Activated T-helper 17 cell treated with anti-CD3 and anti-CD28 coated beads, Interleukin-2, amount 50 U/mL, for 72 hours (primary cell): ENCODE measurements at regions not wholly inside any gene's neighbourhood (a gene's known extent, or its start where the extent isn't known, plus 50 kb on each side); places are given as distances from the start of the nearest gene placed in this dataset.

ENCODE experiments used
- ATAC-seq: fragments of 150-1000 bp; cut with Tn5 transposase; replicated peaks from 2 replicates; pipeline ENCODE4 v1.10.0; 2021; ENCODE audit warnings: mild to moderate bottlenecking, moderate library complexity
- H3K27ac Mint-ChIP-seq: one replicate; pipeline ENCODE4 v1.8.0; 2022; ENCODE audit warnings: mixed read lengths
- H3K27me3 Mint-ChIP-seq: one replicate; pipeline ENCODE4 v1.8.0; 2022; ENCODE audit warnings: mixed read lengths
- H3K36me3 Mint-ChIP-seq: one replicate; pipeline ENCODE4 v1.8.0; 2022; ENCODE audit warnings: low read depth, mild to moderate bottlenecking, mixed read lengths
- H3K4me1 Mint-ChIP-seq: one replicate; pipeline ENCODE4 v1.8.0; 2022; ENCODE audit warnings: mixed read lengths
- H3K4me3 Mint-ChIP-seq: one replicate; pipeline ENCODE4 v1.8.0; 2022; ENCODE audit warnings: mild to moderate bottlenecking, mixed read lengths
- H3K9me3 Mint-ChIP-seq: one replicate; pipeline ENCODE4 v1.8.0; 2022; ENCODE audit warnings: mixed read lengths

GRCh38 chr10:108147346-108147745 lies 982.8 kb upstream of the SORCS1 start:
- H3K36me3 Mint-ChIP-seq: no peaks in the 10 kb centered on the region
- H3K4me1 Mint-ChIP-seq: no peaks in the 10 kb centered on the region
- H3K9me3 Mint-ChIP-seq: peaks cover 27% of the 10 kb centered on the region
- ATAC-seq: no peak
- H3K27ac Mint-ChIP-seq: no peak overlapping the region
- no peak overlapping the region for H3K4me3 Mint-ChIP-seq
- H3K27me3 Mint-ChIP-seq: no peaks in the 10 kb centered on the region

DNA sequence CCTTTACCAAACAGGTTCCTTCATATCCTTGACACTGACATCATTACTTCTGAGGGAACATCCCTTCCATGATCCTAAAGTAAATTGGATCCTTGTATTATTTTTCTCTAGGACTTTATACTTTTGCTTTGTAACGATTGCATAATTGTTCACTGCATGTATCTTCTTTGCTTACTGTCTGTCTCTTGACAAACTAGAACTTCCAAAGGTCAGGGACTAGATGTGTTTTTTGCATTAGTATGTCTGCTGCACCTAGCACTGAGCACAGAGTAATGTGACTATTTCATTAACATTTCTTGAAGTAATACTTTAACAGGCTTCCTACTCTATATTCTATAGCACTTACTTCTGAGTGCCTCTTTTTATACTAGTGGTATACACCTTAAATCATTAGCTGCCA lies 976.6 kb upstream of the SORCS1 start:
- peaks cover 8% of the 10 kb centered on the region for H3K9me3 Mint-ChIP-seq
- no peak for ATAC-seq

DNA sequence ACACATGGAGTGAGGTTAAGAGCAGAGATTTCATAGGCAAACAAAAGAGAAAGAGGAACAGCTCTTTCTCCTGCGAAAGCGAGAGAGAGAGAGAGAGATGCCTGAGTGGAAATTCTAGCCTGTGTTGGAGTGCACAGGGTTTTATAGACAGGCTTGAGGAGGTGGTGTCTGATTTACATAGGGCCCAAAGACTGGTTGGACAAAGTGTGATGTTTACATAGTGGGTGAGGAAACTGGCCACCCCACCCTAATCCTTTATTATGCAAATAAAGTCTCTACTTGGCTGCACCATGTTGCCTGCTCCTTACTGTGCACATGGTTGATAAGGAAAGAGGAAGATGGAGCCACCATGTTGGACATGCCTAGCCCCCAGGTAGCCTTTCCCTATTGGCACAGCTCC lies 967.8 kb upstream of the SORCS1 start:
- H3K4me3 Mint-ChIP-seq: no peak overlapping the region
- ATAC-seq: no peak
- no peaks in the 10 kb centered on the region for H3K4me1 Mint-ChIP-seq
- H3K27ac Mint-ChIP-seq: no peak overlapping the region
- H3K27me3 Mint-ChIP-seq: no peaks in the 10 kb centered on the region
- no peaks in the 10 kb centered on the region for H3K36me3 Mint-ChIP-seq
- H3K9me3 Mint-ChIP-seq: peaks cover 10% of the 10 kb centered on the region

More for the DNA sequence above, 976.6 kb upstream of the SORCS1 start:
- no peak overlapping the region for H3K4me3 Mint-ChIP-seq
- no peak overlapping the region for H3K27ac Mint-ChIP-seq
- no peaks in the 10 kb centered on the region for H3K36me3 Mint-ChIP-seq
- H3K27me3 Mint-ChIP-seq: no peaks in the 10 kb centered on the region
- no peaks in the 10 kb centered on the region for H3K4me1 Mint-ChIP-seq

DNA sequence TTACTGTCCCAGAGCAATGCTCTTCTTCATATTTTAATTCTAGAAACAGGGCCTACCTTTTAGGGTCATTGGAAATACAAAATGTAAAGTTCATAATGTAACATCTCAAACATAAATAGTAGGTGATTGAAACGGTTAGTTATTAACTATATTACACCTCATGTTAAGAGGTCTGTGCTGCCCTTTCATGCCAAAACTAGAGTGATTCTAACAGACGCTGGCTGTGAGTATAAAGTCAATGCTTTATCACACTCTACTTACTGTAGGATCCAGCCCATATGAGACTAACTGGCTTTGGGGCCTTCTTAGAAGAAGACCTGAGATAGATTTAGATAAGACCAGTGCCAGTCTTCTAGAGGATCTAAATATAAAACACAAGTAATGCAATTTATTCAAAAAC lies 966.1 kb upstream of the SORCS1 start:
- Mint-ChIP-seq H3K9me3 (peaks cover 6% of the 10 kb centered on the region), H3K4me3 (no peak overlapping the region), H3K36me3 (no peaks in the 10 kb centered on the region), H3K27me3 (no peaks in the 10 kb centered on the region), H3K27ac (no peak overlapping the region), H3K4me1 (no peaks in the 10 kb centered on the region)
- ATAC-seq: no peak

GRCh38 chr10:108112218-108112617 lies 947.7 kb upstream of the SORCS1 start:
- peaks cover 7% of the 10 kb centered on the region for H3K9me3 Mint-ChIP-seq
- ATAC-seq: no peak
- H3K27ac Mint-ChIP-seq: no peak overlapping the region
- H3K4me3 Mint-ChIP-seq: no peak overlapping the region
- H3K27me3 Mint-ChIP-seq: no peaks in the 10 kb centered on the region
- no peaks in the 10 kb centered on the region for H3K36me3 Mint-ChIP-seq
- no peaks in the 10 kb centered on the region for H3K4me1 Mint-ChIP-seq

- Mint-ChIP-seq H3K9me3 (peaks cover 19% of the 10 kb centered on the region), H3K27me3 (no peaks in the 10 kb centered on the region), H3K4me3 (no peak overlapping the region), H3K27ac (no peak overlapping the region), H3K4me1 (no peaks in the 10 kb centered on the region), H3K36me3 (no peaks in the 10 kb centered on the region)
- no peak for ATAC-seq
Observed at GRCh38 chr10:108104551-108105156, 940.1 kb upstream of the SORCS1 start.

GRCh38 chr10:108097258-108097657 lies 932.8 kb upstream of the SORCS1 start:
- no peak overlapping the region for H3K4me3 Mint-ChIP-seq

DNA sequence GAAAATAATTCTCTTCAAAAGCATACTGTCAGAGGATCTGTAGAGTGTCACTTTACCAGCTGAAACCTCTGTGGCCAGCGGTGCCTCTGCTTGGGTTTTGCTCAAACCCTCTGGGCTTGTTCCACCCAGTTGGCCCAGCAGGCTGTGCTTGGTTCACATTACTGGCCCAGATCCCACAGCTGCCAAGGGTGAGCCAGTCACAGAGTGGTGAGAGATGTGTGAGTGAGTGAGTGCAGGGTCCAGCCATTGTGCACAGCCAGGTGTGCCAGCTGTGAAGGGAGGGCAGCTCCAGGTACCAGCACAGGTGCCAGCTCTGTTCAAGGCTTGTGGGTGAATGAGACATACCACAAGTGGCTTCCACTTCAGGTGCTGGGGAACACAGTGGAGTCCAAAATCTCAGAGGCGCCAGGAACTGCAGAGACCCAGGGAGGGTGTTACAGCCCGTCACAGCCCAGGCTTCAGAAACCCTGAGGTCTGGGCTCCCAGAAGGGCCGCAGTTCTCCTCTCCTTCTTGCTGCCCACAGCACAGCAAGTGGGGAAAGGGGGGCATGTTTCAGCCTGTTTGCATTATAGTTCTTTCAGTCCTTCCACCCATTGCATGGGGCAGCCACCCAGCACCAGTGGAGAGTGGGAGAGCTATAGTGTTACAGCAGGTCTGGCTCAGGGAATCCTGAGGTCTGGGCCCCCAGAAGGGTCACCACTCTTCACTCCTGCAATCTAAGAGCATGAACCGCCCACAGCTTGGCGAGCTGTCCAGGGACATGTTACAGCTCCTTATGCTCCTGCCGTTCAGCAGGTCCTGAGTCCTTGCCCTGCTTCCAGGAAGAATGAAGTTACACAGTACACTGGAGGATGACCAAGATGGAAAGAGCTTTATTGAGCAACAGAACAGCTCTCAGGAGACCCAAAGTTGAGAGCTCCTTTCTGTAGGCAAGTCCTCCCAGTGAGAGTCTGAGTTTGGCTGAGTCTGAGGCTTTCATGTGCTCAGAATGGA lies 931.7 kb upstream of the SORCS1 start:
- ATAC-seq: no peak
- Mint-ChIP-seq H3K27ac (no peak overlapping the region), H3K9me3 (peaks cover 18% of the 10 kb centered on the region), H3K36me3 (no peaks in the 10 kb centered on the region), H3K4me1 (no peaks in the 10 kb centered on the region), H3K4me3 (no peak overlapping the region), H3K27me3 (no peaks in the 10 kb centered on the region)

More at GRCh38 chr10:108097258-108097657, 932.8 kb upstream of the SORCS1 start:
- H3K4me1 Mint-ChIP-seq: no peaks in the 10 kb centered on the region
- H3K36me3 Mint-ChIP-seq: no peaks in the 10 kb centered on the region
- H3K27ac Mint-ChIP-seq: no peak overlapping the region
- H3K27me3 Mint-ChIP-seq: no peaks in the 10 kb centered on the region
- no peak for ATAC-seq
- H3K9me3 Mint-ChIP-seq: peaks cover 15% of the 10 kb centered on the region

- no peak overlapping the region for H3K4me3 Mint-ChIP-seq
- ATAC-seq: no peak
- no peaks in the 10 kb centered on the region for H3K27me3 Mint-ChIP-seq
- no peaks in the 10 kb centered on the region for H3K36me3 Mint-ChIP-seq
- H3K4me1 Mint-ChIP-seq: no peaks in the 10 kb centered on the region
- H3K9me3 Mint-ChIP-seq: peaks cover 7% of the 10 kb centered on the region
- H3K27ac Mint-ChIP-seq: no peak overlapping the region
Observed at GRCh38 chr10:108090476-108091215, 926.1 kb upstream of the SORCS1 start.

GRCh38 chr10:108086502-108086901 lies 922.0 kb upstream of the SORCS1 start:
- no peaks in the 10 kb centered on the region for H3K36me3 Mint-ChIP-seq
- ATAC-seq: peak; percentile 18
- H3K4me1 Mint-ChIP-seq: no peaks in the 10 kb centered on the region
- peaks cover 4% of the 10 kb centered on the region for H3K9me3 Mint-ChIP-seq
- no peak overlapping the region for H3K27ac Mint-ChIP-seq
- H3K27me3 Mint-ChIP-seq: no peaks in the 10 kb centered on the region
- H3K4me3 Mint-ChIP-seq: no peak overlapping the region

DNA sequence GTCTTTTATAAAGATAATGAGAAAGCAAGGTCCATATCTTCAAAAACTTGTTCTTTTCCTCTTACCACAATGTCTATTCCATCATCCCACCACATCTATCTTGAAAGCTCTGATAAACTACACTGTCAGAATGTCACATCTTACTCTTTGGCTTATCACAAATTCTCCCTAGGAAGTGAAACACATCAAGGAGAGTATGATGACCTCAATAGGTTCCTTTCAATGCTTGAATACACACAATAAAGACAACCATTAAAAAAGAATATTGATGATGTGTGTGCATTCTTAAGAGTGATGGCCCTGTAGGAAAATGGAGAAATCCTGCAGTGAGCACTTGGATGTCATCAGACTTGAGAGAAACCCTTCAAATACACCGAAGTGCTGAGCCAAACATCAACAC lies 918.1 kb upstream of the SORCS1 start:
- Mint-ChIP-seq H3K4me3 (no peak overlapping the region), H3K27me3 (no peaks in the 10 kb centered on the region), H3K4me1 (no peaks in the 10 kb centered on the region), H3K36me3 (no peaks in the 10 kb centered on the region), H3K27ac (no peak overlapping the region), H3K9me3 (peaks cover 7% of the 10 kb centered on the region)
- ATAC-seq: no peak

DNA sequence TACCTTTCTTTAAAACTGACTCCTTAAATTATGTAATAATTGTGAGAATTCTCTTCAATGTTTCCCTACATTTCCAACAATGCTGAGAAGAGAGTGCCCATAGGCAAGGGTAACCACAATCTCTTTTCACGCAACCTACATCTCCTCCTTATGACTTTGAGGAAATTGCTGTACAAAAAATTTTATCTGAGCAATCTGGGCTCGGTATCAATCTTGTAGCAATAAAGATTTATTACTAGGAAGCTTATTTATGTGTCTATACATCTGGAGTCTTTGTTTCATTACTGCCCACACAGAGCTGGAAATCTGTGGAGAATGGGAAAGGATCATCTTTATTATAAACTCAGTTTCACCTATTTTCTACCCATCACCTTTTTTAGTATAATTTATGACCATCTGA lies 913.8 kb upstream of the SORCS1 start:
- Mint-ChIP-seq H3K9me3 (peaks cover 14% of the 10 kb centered on the region), H3K27ac (no peak overlapping the region), H3K27me3 (no peaks in the 10 kb centered on the region), H3K4me1 (no peaks in the 10 kb centered on the region), H3K36me3 (no peaks in the 10 kb centered on the region), H3K4me3 (no peak overlapping the region)
- no peak for ATAC-seq

DNA sequence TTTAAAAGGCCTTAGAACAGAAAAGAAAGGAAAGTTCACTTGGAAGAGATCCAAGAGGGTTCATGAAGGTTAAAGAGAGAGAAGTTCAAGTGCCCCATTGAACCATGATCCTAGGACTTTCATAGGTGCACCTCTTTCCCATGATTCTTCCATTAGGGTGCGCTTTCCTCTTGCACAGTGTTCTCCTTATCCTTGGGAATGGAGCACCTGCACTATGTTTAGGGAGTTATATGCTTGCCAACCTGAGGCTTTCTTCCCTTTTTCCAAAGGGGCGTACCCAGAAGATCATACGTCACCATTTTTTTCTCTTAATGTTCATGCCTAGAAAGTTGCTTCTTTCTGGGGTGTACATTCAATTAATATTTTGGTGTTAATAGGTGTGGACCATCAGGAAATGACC lies 908.0 kb upstream of the SORCS1 start:
- Mint-ChIP-seq H3K36me3 (no peaks in the 10 kb centered on the region), H3K9me3 (peaks cover 38% of the 10 kb centered on the region), H3K4me3 (no peak overlapping the region), H3K27me3 (no peaks in the 10 kb centered on the region), H3K27ac (no peak overlapping the region), H3K4me1 (no peaks in the 10 kb centered on the region)
- ATAC-seq: no peak

DNA sequence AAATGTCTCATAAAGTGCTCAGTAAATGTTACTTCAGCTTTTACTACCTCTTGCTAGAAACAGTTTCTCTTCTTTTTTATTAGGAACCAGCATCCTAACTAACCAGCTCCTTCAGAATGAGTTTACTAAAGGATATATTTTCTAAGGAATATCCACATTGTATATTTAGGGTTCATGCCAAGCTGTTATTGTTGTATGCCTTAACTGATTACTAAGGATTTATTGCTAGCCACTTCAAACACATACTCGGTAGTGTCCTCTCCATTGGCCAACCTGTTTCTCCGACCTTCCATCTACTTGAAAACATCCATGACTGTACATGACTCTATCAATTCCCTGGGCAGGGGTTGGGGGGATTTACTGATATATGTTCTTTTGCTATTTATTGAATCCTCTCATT lies 906.3 kb upstream of the SORCS1 start:
- Mint-ChIP-seq H3K27me3 (no peaks in the 10 kb centered on the region), H3K4me3 (no peak overlapping the region), H3K27ac (no peak overlapping the region), H3K9me3 (peaks cover 36% of the 10 kb centered on the region), H3K4me1 (no peaks in the 10 kb centered on the region), H3K36me3 (no peaks in the 10 kb centered on the region)
- no peak for ATAC-seq
